ENCODE measurements at regions not wholly inside any gene's neighbourhood (a gene's known extent, or its start where the extent isn't known, plus 50 kb on each side); places are given as distances from the start of the nearest gene placed in this dataset.

DNA sequence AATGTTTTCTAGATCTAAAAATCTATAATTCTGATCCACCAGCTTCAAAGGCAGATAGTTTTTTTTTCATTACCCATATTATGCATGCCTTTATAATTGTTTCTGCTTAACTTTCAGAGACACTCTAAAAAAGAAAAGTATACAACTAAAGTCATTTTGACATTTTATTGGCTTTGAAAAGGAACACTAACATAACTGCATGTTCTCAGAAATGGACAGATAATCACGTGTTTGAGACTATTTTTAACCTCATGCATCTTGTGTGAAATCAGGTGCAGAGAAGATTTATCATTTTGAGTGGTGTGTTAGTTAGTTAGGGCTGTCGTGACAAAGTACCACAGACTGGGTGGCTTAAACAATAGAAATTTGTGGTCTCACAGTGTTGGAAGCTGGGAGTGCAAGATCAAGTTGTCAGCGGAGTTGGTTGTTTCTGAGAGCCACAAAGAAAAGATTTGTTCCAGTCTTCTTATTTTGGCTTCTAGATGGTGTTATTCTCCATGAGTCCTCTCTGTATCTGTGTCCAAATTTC, 841.4 kb upstream of the LRATD1 start:
- H3K4me3 ChIP-seq (ENCODE audit: low read depth, low read length), result no peak overlapping the region
- TF ChIP-seq, protein P1, sequence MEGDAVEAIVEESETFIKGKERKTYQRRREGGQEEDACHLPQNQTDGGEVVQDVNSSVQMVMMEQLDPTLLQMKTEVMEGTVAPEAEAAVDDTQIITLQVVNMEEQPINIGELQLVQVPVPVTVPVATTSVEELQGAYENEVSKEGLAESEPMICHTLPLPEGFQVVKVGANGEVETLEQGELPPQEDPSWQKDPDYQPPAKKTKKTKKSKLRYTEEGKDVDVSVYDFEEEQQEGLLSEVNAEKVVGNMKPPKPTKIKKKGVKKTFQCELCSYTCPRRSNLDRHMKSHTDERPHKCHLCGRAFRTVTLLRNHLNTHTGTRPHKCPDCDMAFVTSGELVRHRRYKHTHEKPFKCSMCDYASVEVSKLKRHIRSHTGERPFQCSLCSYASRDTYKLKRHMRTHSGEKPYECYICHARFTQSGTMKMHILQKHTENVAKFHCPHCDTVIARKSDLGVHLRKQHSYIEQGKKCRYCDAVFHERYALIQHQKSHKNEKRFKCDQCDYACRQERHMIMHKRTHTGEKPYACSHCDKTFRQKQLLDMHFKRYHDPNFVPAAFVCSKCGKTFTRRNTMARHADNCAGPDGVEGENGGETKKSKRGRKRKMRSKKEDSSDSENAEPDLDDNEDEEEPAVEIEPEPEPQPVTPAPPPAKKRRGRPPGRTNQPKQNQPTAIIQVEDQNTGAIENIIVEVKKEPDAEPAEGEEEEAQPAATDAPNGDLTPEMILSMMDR (IDR thresholded peaks at IDR 0.05; ENCODE audit: low read depth, low read length), result no peak

DNA sequence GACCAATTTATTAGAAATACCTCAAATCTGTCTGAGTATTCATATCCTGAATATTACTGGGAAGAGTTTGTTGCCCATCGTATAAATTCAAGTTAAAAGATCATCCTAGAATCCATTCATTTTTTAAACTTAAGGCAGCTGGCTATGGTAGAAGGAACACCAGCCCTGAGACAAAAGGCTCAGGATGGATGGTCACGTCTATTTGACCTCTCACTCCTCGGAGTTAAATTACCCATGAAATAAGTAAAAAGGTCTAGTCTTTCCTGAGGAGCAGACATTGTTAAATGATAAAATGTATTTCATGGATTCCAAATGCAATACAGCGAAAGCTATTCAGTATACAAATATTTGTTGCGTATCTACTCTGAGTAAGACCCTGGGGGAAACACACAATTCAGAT, 826.0 kb upstream of the LRATD1 start:
- H3K4me3 ChIP-seq (ENCODE audit: low read depth, low read length), result no peak overlapping the region
- TF ChIP-seq, protein P1 (IDR thresholded peaks at IDR 0.05; ENCODE audit: low read depth, low read length), result no peak

DNA sequence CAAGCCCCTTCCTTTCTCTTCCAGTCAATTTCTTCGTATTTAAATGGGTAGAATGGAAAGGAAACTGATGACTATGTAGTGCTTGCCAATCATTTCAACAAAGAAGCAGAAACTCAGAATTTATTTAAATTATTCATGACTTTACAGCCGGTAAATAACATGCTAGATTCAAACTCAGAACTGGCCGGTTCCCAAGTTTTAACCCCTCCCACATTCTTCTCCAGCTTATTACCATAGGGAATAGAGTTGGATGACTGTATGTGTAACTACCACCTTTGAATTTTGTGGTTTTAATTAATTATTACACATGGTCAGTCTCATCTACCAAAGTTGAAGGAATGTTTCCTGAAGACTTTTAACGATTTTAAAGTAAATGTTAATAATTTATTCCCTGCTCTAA, 819.3 kb upstream of the LRATD1 start:
- TF ChIP-seq, protein P1 (IDR thresholded peaks at IDR 0.05; ENCODE audit: low read depth, low read length), result no peak
- no peak overlapping the region for H3K4me3 ChIP-seq (ENCODE audit: low read depth, low read length)

DNA sequence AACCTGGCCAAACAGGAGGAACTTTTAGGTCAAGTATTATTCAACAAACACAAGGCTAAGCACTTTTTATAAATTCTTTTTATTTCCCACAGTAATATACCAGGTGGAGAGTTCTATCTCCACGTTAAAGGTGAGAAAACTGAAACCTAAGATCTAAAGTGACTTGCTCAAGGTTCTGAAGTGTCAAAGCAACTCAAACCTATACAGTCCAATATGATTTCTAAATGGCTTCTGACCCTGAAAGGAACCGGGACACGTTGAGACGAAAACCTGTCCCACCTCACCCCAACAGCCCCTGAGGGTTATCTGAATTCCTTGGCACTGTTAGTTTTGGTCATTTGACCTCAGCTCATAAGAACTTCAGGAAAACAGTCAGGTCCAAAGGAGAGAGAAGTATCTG, 814.5 kb upstream of the LRATD1 start:
- no peak overlapping the region for H3K4me3 ChIP-seq (ENCODE audit: low read depth, low read length)
- TF ChIP-seq, protein P1 (IDR thresholded peaks at IDR 0.05; ENCODE audit: low read depth, low read length), result no peak

DNA sequence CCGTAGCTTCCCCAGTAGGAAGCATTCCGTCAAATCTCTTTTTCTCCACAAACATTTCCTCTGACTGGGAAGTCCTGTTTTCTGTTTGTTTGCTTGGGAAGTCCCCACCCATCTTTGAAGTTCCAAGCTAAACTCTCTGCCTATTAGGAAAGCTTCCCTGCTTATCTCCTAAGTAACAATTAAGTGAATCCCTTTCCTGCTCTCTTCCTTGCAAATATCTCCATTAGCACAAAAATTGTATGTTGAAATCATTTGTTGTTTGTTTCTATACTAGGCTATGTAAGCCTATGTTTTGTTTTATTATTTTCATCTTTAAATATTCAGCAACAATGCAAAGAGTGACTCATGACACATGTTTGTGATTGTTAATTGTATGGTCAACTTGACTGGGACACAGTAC, 812.6 kb upstream of the LRATD1 start:
- TF ChIP-seq, protein P1 (IDR thresholded peaks at IDR 0.05; ENCODE audit: low read depth, low read length), result no peak
- H3K4me3 ChIP-seq (ENCODE audit: low read depth, low read length), result no peak overlapping the region

DNA sequence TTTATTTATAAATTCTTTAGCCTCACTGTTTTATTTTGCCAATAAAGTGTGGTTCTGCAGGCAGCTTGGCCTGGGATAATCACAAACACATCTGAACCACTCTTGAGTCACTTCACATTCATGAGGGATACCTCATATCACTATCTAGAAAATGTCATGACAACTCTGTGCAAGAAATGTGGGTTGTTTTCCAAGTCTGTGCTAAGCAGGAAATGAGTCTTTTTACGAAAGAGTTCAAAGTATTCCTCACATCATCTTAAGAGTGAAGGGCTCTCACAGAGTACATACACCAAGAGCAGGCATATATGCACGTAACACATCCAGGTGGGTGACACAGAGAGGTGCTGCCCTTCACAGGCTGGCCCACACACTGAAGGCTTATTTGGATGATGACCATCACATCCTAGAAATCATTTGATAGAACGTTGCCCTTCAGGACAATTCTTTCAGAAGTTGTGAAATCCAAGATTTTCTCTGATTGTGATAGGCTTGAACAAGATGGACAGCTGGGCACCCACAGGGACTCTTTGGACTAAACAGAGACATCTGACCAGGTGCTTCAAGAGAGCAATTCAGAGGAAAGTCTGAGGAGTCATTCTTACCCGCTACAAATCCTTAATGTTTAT, 811.1 kb upstream of the LRATD1 start:
- H3K4me3 ChIP-seq (ENCODE audit: low read depth, low read length), result no peak overlapping the region
- TF ChIP-seq, protein P1 (IDR thresholded peaks at IDR 0.05; ENCODE audit: low read depth, low read length), result no peak

DNA sequence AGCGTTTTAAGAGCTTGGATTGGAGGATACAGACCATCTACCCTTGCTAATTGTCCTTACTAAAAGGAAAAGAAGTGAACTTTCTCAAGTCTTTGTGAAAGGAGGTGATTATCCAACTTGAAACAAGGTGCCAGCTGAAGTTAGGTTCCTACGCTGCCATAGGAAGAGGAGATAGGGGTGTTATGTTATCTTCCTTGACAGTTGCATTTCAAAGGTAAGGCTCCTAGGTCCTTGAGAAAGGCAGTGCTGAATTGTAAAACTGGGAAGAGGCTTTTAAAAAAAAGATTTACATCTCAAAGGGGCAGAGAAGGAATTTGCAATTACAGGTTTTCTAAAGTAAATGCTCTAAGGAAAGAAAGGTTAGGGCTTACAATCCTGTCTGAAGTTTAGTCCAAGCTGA, 810.2 kb upstream of the LRATD1 start:
- no peak overlapping the region for H3K4me3 ChIP-seq (ENCODE audit: low read depth, low read length)

More for the DNA sequence above, 810.2 kb upstream of the LRATD1 start:
- TF ChIP-seq, protein P1 (IDR thresholded peaks at IDR 0.05; ENCODE audit: low read depth, low read length), result no peak
